A673 (cell line): ENCODE measurements at regions not wholly inside any gene's neighbourhood (a gene's known extent, or its start where the extent isn't known, plus 50 kb on each side); places are given as distances from the start of the nearest gene placed in this dataset.

Experiments
- CTCF ChIP-seq: fragments of 300-800, 200-600 bp; sonication (generic); conservative IDR thresholded peaks from 2 replicates; pipeline ENCODE4 v1.5.1; 2017; ENCODE audit warnings: low read depth, mild to moderate bottlenecking, antibody characterized with exemption, low read length, moderate library complexity, mixed read lengths
- EZH2 ChIP-seq: fragments of 200-600 bp; sonication (generic); IDR thresholded peaks from 2 replicates; pipeline ENCODE4 v1.6.1; 2017; ENCODE audit warnings: borderline replicate concordance, low read depth, mild to moderate bottlenecking, mixed read lengths, antibody characterized with exemption, low read length; ENCODE audit not compliant: poor library complexity, severe bottlenecking

GRCh38 chr21:38664315-38664714, 141.4 kb upstream of the ETS2 start:
- TF ChIP-seq EZH2 (no peak), CTCF (no peak)
